GM13977 (cell line): ENCODE measurements at regions not wholly inside any gene's neighbourhood (a gene's known extent, or its start where the extent isn't known, plus 50 kb on each side); places are given as distances from the start of the nearest gene placed in this dataset.

Experiments
- DNase-seq: peaks from one replicate; pipeline ENCODE4 v3.0.0; 2012; ENCODE audit warnings: low spot score
- in situ Hi-C: fragments of 300-500 bp; cut with MboI; formaldehyde crosslinking; loops from one replicate; pipeline ENCODE4 v1.12.0; 2022; ENCODE audit warnings: low sequenced_read_pairs, low pct_unique_long_range_greater_than_20kb, mixed read lengths, inconsistent platforms; ENCODE audit not compliant: unreplicated experiment
- TF ChIP-seq, protein P1 (sequence below): IDR thresholded peaks from 2 replicates; pipeline ENCODE4 v1.5.1; 2012; ENCODE audit warnings: mild to moderate bottlenecking, control low read depth; ENCODE audit not compliant: insufficient read depth; ENCODE audit errors: extremely low read depth, missing control alignments

DNA sequence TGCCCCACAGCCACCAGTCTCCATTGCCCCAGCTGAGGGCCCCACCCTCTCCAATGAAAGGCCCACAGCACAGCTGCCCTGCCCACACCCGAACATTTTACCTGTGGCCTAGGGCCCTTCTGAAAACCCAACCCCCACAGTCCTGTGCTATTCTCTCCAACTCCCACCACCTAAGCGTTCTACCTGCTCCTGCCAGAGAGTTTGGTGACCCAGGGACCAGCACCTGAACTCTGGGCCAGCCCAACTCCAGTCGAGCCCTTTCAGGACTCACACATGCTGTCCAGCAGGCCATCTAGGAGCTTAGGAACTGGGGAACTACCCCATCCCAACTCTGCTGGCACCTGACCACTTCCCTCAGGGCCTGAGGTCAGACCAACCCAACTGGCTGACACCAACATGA lies 562.3 kb downstream of the DNAH5 start:
- no peak for DNase-seq
- in situ Hi-C loops = no loop called here

GRCh38 chr5:13378091-13378490 lies 566.4 kb downstream of the DNAH5 start:
- DNase-seq = no peak
- in situ Hi-C loops = no loop called here
- TF ChIP-seq, protein P1, sequence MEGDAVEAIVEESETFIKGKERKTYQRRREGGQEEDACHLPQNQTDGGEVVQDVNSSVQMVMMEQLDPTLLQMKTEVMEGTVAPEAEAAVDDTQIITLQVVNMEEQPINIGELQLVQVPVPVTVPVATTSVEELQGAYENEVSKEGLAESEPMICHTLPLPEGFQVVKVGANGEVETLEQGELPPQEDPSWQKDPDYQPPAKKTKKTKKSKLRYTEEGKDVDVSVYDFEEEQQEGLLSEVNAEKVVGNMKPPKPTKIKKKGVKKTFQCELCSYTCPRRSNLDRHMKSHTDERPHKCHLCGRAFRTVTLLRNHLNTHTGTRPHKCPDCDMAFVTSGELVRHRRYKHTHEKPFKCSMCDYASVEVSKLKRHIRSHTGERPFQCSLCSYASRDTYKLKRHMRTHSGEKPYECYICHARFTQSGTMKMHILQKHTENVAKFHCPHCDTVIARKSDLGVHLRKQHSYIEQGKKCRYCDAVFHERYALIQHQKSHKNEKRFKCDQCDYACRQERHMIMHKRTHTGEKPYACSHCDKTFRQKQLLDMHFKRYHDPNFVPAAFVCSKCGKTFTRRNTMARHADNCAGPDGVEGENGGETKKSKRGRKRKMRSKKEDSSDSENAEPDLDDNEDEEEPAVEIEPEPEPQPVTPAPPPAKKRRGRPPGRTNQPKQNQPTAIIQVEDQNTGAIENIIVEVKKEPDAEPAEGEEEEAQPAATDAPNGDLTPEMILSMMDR = no peak

More for the DNA sequence above, 562.3 kb downstream of the DNAH5 start:
- TF ChIP-seq, protein P1 = no peak

GRCh38 chr5:13359344-13359743 lies 585.1 kb downstream of the DNAH5 start:
- TF ChIP-seq, protein P1 = no peak
- DNase-seq = no peak

GRCh38 chr5:13358342-13358741 lies 586.1 kb downstream of the DNAH5 start:
- TF ChIP-seq, protein P1 = no peak
- in situ Hi-C loops = no loop called here
- DNase-seq = no peak

More at GRCh38 chr5:13359344-13359743, 585.1 kb downstream of the DNAH5 start:
- in situ Hi-C loops = no loop called here

DNA sequence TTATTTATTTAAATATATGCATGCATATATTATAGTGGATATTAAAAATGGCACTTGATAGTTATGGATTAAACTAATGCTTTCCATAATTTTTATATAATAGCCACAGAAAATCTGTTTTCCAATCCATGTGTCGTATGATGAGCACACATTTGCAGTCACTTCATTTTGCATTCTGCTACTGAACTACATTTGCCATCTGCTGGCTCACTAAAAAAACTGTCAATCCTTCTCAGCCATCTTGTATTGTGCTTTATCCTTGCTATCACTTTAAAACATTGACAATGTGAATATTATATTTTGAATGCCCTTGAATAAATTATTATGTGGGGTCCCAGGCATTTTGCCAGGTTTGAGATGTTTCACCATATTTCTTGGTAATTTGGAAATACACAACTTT lies 586.6 kb downstream of the DNAH5 start:
- TF ChIP-seq, protein P1 = no peak
- in situ Hi-C loops = no loop called here
- no peak for DNase-seq

DNA sequence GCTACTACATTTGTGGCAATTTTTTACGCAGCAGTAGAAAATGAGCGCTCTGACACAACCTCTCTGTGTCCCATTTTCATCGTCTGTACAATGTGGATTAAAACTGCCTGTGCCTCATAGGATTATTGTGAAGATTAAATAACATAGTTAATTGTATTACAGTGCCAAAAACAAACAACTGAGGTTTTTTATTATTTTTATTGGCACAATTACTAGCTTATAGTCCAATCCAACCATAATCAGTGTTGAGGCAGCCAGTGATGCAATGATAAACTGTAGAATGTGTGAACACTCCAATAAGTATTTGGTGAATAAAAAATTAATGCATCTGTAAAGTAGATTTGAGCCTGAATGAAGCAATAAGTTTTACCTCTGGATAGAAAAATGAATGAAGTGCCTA lies 588.3 kb downstream of the DNAH5 start:
- in situ Hi-C loops = no loop called here
- DNase-seq = no peak
- TF ChIP-seq, protein P1 = no peak

GRCh38 chr5:13354611-13355010 lies 589.9 kb downstream of the DNAH5 start:
- in situ Hi-C loops = no loop called here
- no peak for DNase-seq
- TF ChIP-seq, protein P1 = no peak
